Kidney (tissue), 13 donors: ENCODE measurements at regions not wholly inside any gene's neighbourhood (a gene's known extent, or its start where the extent isn't known, plus 50 kb on each side); places are given as distances from the start of the nearest gene placed in this dataset.

Experiments used
- DNase-seq, 5 donors: peaks; one replicate each; pipeline ENCODE4 v3.0.0-alpha.2; 2013 to 2020
- FAIRE-seq: peaks from 2 replicates; lab custom pipeline; 2012; peaks lifted over from hg19 to GRCh38; lab: Jason Lieb, UNC
- H3K27ac ChIP-seq, 2 donors: one replicate each; pipeline ENCODE4 v1.7.0; 2013; ENCODE audit warnings: low read depth in 2 of 2, low read length in 2 of 2, inconsistent platforms in 1 of 2
- H3K27me3 ChIP-seq: one replicate; pipeline ENCODE4 v1.7.1; 2013; ENCODE audit warnings: low read length, inconsistent platforms; ENCODE audit not compliant: control insufficient read depth, insufficient read depth
- H3K36me3 ChIP-seq, 3 donors: one replicate each; pipeline versions ENCODE4 v1.7.0 to v1.7.1; 2013; ENCODE audit warnings: low read length in 3 of 3, control low read depth in 1 of 3, inconsistent platforms in 1 of 3; ENCODE audit not compliant: insufficient read depth in 3 of 3, control insufficient read depth in 2 of 3
- H3K4me1 ChIP-seq, 3 donors: one replicate each; pipeline versions ENCODE4 v1.7.0 to v1.7.1; 2013; ENCODE audit warnings: low read length in 3 of 3, inconsistent platforms in 1 of 3, low read depth in 1 of 3; ENCODE audit not compliant: control insufficient read depth in 2 of 3, insufficient read depth in 2 of 3
- H3K4me3 ChIP-seq, 3 donors: one replicate each; pipeline versions ENCODE4 v1.7.0 to v1.8.1; 2013; ENCODE audit warnings: low read length in 3 of 3, control low read depth in 1 of 3, inconsistent platforms in 1 of 3
- H3K9ac ChIP-seq, 3 donors: one replicate each; pipeline versions ENCODE4 v1.7.0 to v1.7.1; 2013; ENCODE audit warnings: low read length in 3 of 3, control low read depth in 1 of 3, inconsistent platforms in 1 of 3
- H3K9me3 ChIP-seq, 3 donors: one replicate each; pipeline versions ENCODE4 v1.7.0 to v1.7.1; 2013; ENCODE audit warnings: low read length in 3 of 3, control low read depth in 1 of 3, inconsistent platforms in 1 of 3; ENCODE audit not compliant: control insufficient read depth in 2 of 3, insufficient read depth in 1 of 3
- intact Hi-C: fragments of 100-400 bp; cut with DNase I; formaldehyde crosslinking; loops from one replicate; pipeline ENCODE4 v1.11.1; 2022
- TF ChIP-seq, protein P1 (sequence below): IDR thresholded peaks from 3 replicates; pipeline ENCODE4 v1.5.1; 2012; ENCODE audit warnings: mild to moderate bottlenecking, moderate library complexity, borderline replicate concordance; ENCODE audit not compliant: insufficient read depth; ENCODE audit errors: extremely low read depth
- donor health status: control.
- donor health status: control.
- donor health status: control.
- donor health status: control.
- donor health status: control.
- donor health status: DM: yes; HTN: yes; CAD: no.
- donor health status: Normal renal cell carcinoma (clear cell type).

DNA sequence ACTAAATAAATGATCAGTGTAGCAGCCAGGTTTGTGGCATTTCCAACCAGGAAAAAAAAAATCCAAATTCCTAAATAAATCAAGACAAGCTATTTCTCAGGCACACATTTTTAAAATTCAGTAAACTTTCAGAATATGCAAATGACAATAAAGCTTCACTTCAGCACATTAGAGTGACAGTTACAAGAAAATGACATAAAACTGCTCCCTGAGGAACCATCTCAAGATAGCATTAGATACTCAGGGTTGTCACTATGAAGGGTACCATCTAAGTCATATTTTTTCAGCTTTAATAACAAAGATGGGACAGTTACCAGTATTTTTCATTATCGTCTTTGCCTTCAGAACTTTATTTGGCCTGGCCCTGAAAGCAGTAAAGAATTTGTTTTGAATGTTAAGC, 411.3 kb upstream of the RASGEF1B start:
- Histone ChIP-seq H3K9ac (no peak overlapping the region), H3K9me3 (no peaks in the 10 kb centered on the region), H3K4me1 (peaks cover 0 to 14% (median 2%) of the 10 kb centered on the region in 3 donors), H3K27me3 (no peaks in the 10 kb centered on the region), H3K36me3 (no peaks in the 10 kb centered on the region), H3K4me3 (no peak overlapping the region), H3K27ac (no peak overlapping the region)
- DNase-seq (no peak), FAIRE-seq (no peak)
- intact Hi-C loops, result no loop called here
- TF ChIP-seq, protein P1, sequence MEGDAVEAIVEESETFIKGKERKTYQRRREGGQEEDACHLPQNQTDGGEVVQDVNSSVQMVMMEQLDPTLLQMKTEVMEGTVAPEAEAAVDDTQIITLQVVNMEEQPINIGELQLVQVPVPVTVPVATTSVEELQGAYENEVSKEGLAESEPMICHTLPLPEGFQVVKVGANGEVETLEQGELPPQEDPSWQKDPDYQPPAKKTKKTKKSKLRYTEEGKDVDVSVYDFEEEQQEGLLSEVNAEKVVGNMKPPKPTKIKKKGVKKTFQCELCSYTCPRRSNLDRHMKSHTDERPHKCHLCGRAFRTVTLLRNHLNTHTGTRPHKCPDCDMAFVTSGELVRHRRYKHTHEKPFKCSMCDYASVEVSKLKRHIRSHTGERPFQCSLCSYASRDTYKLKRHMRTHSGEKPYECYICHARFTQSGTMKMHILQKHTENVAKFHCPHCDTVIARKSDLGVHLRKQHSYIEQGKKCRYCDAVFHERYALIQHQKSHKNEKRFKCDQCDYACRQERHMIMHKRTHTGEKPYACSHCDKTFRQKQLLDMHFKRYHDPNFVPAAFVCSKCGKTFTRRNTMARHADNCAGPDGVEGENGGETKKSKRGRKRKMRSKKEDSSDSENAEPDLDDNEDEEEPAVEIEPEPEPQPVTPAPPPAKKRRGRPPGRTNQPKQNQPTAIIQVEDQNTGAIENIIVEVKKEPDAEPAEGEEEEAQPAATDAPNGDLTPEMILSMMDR, result no peak

DNA sequence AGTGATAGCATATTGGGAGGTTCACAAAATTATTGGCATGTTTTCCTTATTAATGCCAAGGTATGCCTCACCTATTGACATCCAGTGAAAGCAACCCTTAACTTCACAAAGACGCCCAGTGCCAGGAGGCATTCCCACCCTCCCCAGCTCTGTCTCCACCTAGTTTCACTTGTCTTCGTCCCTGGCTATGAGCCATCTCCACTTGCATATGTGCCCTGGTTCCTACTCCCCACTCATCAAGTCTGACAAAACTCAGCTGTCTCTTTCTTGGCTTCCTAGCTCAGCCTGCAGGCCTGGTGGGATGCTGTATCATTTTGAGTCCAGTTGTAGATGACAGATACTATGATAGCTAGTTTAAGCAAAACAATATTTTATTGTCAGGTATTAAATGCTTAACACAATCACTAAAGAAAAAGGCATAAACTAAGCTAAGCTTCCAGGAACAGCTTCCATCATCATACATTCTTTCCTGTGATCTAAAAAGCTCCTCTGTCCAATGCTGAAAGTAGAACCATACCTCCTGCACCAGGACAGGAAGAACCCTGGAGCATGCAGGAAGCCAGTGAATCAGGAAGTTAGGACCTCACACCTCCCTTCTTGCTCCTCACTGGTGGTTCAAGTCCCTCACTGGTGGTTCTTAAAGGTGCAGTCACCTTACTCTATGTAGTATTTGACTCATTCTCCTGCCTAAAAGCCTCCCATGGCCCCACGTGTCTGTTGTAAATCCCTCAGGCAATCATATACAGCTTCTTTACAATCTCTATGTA, 410.3 kb upstream of the RASGEF1B start:
- Histone ChIP-seq H3K9ac (no peak overlapping the region), H3K36me3 (no peaks in the 10 kb centered on the region), H3K4me3 (no peak overlapping the region), H3K9me3 (no peaks in the 10 kb centered on the region), H3K27ac (no peak overlapping the region), H3K4me1 (peaks cover 0 to 14% (median 2%) of the 10 kb centered on the region in 3 donors), H3K27me3 (no peaks in the 10 kb centered on the region)
- TF ChIP-seq, protein P1, result no peak
- intact Hi-C loops, result no loop called here
- no peak for DNase-seq
- no peak for FAIRE-seq

DNA sequence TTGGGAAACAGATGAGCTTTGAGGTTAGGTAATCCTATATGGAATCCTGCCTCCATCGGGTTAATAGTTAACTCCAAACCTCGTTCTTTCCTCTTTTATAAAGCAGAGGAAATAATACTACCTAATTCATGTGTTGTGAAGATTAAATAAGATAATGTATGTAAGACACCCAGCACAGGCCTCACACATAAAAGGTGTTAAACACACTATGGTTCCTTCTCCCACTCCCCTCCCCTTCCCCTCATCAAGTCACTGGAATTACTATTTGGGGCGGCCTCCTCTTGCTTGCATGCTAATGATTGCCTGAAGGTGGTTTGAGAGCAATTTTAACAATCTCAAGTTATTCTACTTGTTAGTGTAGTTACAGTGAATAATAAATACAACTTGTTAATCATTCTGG, 404.4 kb upstream of the RASGEF1B start:
- Histone ChIP-seq H3K27me3 (no peaks in the 10 kb centered on the region), H3K4me3 (no peak overlapping the region), H3K9me3 (peaks cover 0 to 3% (median 0%) of the 10 kb centered on the region in 3 donors), H3K4me1 (peaks cover 0 to 12% (median 2%) of the 10 kb centered on the region in 3 donors), H3K27ac (no peak overlapping the region), H3K9ac (no peak overlapping the region), H3K36me3 (no peaks in the 10 kb centered on the region)
- intact Hi-C loops, result no loop called here
- DNase-seq, result peak in 2 of 5 donors; percentile 44 to 55
- FAIRE-seq, result no peak
- TF ChIP-seq, protein P1, result no peak
